ENCODE measurements at regions not wholly inside any gene's neighbourhood (a gene's known extent, or its start where the extent isn't known, plus 50 kb on each side); places are given as distances from the start of the nearest gene placed in this dataset. TPM values are rescaled to one million over a fixed set of nuclear protein-coding genes. Genes with fewer than 3 reads are reported as not detected.

Small RNA genes lying in the stretch of these regions (microRNA-seq; reads per million reads assigned to microRNA genes)
- not detected for gene AL390838.2 (ENCODE audit: insufficient read depth, insufficient read length)

Small RNA genes lying in the stretch of these regions (small RNA-seq; reads per million reads assigned to genes)
- gene AL390838.2 = 0 reads per million in 5 experiments
